ENCODE measurements at regions not wholly inside any gene's neighbourhood (a gene's known extent, or its start where the extent isn't known, plus 50 kb on each side); places are given as distances from the start of the nearest gene placed in this dataset.

GRCh38 chr11:57888386-57888785 is 126.8 kb downstream of the CTNND1 start:
- TF ChIP-seq, protein P1, sequence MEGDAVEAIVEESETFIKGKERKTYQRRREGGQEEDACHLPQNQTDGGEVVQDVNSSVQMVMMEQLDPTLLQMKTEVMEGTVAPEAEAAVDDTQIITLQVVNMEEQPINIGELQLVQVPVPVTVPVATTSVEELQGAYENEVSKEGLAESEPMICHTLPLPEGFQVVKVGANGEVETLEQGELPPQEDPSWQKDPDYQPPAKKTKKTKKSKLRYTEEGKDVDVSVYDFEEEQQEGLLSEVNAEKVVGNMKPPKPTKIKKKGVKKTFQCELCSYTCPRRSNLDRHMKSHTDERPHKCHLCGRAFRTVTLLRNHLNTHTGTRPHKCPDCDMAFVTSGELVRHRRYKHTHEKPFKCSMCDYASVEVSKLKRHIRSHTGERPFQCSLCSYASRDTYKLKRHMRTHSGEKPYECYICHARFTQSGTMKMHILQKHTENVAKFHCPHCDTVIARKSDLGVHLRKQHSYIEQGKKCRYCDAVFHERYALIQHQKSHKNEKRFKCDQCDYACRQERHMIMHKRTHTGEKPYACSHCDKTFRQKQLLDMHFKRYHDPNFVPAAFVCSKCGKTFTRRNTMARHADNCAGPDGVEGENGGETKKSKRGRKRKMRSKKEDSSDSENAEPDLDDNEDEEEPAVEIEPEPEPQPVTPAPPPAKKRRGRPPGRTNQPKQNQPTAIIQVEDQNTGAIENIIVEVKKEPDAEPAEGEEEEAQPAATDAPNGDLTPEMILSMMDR (IDR thresholded peaks at IDR 0.05; ENCODE audit: insufficient read depth, low read depth, low read length) = no peak
- TF ChIP-seq EZH2 (IDR thresholded peaks at IDR 0.05; ENCODE audit: insufficient read depth, low read length) = no peak
